NOMO-1 treated with DMSO at 0.1 percent for 48 hours (cell line): ENCODE measurements at regions not wholly inside any gene's neighbourhood (a gene's known extent, or its start where the extent isn't known, plus 50 kb on each side); places are given as distances from the start of the nearest gene placed in this dataset.
"Not testable (repeated sequence)": the region's sequence is repeated elsewhere in the genome, so short reads cannot be mapped to it uniquely, and the experiment has no call there.

Experiments used
- DNase-seq: peaks from one replicate; lab custom pipeline; 2025; ENCODE audit not compliant: unreplicated experiment; lab: John Stamatoyannopoulos, UW

DNA sequence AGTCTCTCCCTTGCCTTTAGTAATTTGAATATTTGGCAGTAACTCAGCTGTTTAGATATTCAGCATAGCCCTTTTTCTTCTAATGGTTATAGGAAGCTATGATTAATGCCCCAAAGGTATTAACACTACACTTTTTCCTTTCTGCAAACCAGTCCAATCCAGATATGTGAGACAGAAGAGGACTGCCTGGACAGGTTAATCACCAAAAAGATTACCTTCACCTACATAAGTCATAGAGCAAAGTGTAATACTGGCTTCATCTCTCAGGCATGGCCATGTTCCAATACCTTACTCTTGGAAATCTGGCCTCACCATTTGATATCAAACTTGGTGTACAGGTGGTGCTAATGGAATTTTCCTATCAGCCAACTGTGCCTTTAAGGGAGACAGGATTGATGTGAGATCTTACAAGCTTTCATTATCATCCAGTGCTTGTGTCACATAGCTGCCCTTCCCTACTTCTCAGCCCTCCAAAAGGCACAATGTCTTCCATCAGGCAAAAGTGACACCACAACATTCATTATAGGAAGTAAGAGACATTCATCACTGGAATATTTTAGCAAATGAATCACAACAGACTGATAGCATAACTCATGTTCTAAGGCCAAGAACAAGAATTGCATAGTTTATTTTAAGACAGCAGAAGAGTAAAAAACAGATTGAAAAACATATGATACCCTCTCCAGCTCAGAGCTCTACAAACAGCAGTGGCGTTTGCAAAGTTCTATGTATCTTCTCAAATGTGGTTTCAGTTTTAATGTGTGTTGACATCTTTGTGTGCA lies 91.2 kb upstream of the PAM start:
- DNase-seq: no peak

DNA sequence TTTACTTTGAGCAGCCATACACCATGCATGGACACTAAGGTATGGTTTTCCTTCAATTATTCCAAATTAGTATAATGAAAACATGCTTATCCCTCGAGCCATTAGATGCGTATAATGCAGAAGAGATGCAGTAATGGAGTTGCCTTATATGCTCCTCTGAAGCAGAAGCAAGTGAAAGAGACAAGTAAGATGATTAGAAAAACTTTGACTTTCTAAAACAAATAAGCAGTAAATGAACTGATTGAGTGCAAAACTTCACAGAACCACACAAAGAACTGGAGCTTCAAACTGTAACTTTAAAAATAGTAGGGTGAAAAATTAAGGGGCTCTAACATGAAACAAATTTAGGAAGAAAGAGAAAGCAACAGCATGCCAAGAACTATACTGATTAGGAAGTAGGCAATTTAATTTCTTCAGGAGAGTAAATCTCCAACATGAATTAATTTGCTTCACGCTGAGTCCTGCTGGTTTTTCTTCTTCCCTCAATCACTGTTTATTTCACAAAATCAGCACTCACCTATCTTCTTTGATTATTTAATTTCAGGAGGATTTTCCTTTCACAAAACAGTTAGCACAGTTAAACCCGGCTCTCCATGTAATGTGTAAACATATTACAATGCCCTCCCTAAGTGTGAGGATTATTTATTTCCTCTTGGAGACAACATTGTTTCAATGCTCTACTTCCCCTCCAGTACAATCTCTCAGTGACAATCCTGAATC lies 90.3 kb upstream of the PAM start:
- no peak for DNase-seq

DNA sequence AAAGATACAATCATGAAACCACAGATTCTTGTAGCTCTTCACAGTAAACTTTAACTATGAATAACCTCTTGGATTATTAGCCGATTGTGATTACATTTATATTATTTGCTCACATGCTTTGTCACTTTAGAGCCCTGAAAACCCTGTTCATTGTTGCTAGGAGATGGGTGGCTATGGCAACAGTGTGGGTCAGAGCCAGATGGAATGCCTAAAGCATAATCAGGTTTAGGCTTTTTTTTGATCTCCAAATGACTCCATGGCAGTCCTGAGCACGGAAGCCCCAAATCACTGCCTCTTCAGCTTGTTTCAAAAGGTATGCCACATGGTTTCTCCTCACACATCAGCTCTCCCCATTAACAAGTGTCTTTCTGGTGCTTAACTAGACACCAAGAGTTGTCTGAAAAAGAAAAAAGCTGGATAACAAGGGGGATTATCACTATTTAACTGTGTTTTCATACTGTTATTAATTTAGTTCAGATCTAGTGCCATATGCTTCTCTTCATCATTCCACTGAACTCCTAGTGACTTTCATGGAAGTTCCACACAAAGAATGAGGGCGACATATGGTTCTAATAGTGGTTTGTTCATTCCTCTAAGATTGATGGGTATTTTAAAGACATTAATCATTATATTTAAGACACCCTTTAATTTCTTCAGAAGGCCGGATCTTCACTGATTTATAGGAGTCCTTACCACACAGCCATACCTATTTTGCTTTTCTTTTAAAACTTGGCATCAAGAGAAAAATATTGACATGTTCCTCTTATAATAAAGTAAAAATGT lies 88.8 kb upstream of the PAM start:
- no peak for DNase-seq

DNA sequence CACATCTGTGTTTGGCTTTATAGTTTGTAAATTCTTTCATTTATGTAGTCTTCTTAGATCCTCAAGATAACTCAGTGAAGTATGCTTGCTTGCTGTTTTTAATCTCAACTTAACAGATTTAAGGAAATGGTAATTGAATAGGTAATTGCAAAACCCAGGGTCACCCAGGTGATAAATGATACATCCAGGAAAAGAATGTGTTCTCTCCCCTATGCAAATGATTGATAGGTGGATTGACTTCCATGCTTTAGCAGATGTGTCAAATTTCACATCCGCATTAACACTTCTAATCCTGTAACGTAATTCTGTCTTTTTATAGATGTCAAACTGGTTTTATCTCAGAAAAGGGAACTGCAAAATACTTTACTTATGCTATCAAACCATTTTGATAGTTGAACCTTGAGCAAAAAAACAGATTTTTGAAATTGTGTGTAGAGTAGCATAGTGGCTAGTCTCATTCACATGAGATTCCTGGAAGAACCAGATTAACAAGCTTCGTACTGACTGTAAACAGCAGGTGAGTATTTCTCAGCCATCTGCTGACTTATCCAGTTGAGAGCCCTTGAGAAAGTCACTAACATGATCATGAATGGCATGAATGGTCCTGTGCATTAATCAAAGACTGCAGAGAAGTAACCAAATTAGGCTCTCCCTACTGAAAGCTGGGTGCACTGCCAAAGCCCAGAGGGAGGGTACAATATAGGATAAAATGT lies 86.7 kb upstream of the PAM start:
- no peak for DNase-seq

- DNase-seq: no peak
These were observed 84.8 kb upstream of the PAM start for GRCh38 chr5:102670224-102670836.

DNA sequence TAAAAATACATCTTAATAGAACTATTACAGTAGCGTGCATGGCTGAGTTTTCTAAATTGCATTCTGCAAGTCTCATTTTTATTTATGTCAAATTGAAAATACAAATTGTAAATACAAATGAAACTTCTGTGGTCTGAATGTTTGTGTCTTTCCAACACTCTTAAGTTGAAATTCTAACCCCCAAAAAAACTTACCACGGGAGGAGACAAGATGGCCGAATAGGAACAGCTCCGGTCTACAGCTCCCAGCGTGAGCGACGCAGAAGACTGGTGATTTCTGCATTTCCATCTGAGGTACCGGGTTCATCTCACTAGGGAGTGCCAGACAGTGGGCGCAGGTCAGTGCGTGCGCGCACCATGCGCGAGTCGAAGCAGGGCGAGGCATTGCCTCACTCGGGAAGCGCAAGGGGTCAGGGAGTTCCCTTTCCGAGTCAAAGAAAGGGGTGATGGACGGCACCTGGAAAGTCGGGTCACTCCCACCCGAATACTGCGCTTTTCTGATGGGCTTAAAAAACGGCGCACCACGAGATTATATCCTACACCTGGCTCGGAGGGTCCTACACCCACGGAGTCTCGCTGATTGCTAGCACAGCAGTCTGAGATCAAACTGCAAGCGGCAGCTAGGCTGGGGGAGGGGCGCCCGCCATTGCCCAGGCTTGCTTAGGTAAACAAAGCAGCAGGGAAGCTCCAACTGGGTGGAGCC lies 83.9 kb upstream of the PAM start:
- not testable (repeated sequence) for DNase-seq

DNA sequence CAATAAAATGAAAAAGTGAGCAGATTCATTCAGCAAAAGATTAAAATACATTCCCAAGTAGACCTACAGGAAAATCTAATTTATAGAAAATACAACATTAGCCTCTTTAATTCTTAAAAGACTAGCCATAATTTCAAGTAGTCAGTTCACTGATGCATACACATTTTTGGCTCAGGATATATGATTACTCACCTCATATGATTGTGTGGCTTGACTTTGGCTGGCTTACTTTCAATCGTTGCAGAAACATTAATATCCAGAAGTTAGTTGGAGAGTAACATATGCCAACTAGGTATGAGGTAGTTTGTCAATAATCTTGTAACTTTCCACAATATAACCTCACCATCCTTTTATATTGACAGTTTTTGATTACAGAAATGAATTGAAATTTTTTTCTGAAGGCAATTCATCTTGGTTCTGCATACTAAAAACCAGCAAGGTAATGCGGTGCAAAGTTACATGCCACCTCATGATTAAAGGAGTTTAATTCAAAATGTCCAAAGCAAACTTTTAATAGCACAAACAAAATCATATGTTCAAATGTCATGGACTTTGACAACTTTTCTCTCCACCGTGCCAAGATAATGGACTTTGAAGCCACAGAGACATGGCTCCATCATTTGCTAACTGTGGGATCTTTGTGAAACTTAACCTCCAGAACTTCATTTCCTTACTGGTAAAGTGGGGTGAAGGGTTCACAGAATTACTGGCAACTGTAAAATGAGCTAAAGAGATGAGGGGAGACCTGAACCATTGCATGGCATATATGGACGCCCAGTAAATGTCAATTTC lies 76.6 kb upstream of the PAM start:
- DNase-seq: no peak

DNA sequence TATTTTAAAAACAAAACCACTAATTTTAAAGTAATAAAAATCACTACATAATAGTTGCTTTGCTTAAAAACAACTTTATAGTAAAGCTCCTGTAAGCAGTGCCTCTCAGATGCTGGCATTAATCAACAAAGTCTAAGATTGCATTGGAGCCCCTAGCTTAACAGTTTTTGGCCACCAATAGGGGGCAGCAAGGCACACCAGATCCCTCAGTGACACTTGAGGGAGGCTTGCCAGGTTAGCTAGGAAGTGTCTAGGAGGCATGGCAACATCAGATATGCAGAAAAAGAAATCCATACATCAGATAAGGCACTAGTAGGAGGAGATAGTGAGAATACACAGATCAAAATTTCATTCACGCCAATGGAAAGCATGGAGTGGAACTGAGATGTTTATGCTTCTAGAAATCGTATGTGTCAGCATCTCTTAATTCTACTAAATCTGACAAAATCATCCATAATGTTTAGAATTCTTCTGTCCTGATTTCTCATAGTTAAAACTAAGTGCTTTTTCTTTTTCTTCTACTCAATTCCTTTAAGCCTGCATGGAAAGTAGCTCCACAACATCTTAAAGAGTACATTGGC lies 73.6 kb upstream of the PAM start:
- peak; percentile 56 for DNase-seq

DNA sequence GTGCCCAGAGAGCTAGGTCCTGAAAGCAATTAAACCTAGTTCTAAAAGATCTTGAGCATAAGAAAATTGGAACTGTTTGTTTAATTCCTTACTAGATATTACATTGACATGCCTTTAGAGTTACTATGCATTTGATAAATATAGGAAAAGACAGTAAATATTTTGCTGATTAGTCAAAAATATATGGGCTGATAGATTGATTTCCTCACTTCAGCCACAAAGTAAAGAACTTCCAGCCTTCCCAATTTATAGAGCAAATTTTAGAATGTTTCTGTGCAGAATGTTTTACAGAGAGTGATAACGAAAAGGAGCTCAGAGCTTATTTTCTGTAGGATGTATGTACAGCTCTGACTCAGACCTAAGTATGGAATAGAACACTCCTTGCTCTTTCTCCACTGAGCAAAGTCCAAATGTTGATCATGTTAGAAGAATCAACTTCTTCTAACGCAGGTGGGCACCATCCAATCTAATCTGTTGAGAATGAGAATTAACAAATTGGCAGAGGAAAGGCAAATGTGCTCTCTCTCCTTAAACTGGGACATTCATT lies 72.9 kb upstream of the PAM start:
- no peak for DNase-seq

DNA sequence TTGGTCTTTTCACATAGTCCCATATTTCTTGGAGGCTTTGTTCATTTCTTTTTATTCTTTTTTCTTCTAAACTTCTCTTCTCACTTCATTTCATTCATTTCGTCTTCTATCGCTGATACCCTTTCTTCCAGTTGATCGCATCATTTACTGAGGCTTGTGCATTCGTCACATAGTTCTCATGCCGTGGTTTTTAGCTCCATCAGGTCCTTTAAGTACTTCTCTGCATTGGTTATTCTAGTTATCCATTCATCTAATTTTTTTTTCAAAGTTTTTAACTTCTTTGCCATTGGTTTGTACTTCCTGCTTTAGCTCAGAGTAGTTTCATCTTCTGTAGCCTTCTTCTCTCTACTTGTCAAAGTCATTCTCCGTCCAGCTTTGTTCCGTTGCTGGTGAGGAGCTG lies 67.0 kb upstream of the PAM start:
- not testable (repeated sequence) for DNase-seq

GRCh38 chr5:102688581-102689342 lies 66.3 kb upstream of the PAM start:
- DNase-seq: not testable (repeated sequence)

- no peak for DNase-seq
These were observed 64.2 kb upstream of the PAM start for GRCh38 chr5:102690910-102691309.

DNA sequence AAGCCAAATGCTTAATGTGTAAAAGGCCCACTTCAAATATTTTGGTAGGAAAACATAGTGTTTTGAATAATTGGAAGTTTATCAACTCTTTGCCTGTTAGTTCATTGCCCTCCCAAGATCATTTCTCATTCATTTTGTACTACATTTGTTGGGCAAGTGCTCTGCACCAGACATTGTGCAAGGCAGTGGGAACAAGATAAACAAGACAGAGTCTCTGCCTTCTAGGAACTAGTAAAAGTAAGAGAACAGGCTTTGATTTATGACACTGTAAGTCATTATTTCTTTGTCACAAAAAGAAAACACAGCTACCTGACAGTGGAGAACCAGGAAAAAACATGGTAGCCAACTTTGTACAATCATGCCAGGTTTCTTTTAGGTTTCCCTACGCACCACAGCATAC lies 63.7 kb upstream of the PAM start:
- DNase-seq: no peak

- DNase-seq: no peak
These were observed 54.8 kb upstream of the PAM start for GRCh38 chr5:102700120-102700831.

- peak; percentile 60 for DNase-seq
These were observed 54.2 kb upstream of the PAM start for GRCh38 chr5:102700916-102701315.

DNA sequence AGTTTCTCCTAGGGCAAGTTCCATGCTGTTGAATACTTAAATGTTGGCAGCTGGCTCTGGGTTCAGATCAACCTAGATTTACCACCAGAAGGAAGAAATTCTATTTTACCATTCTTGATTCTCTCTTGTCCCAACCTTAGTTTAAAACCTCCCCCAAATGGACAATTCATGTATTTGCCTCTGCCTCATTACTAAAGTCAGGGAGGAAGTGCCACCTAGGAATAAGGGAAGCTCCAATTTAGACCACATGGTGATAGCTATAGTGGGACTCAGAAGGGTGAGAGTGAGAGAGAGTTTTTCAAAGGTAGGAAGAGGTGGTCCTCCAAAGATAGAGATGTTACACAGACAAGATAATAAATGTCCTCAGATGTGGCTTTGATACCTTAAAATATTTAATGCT lies 53.4 kb upstream of the PAM start:
- peak; percentile 33 for DNase-seq
